Rectal smooth muscle tissue (tissue), 1 donor: ENCODE measurements at regions not wholly inside any gene's neighbourhood (a gene's known extent, or its start where the extent isn't known, plus 50 kb on each side); places are given as distances from the start of the nearest gene placed in this dataset.

Source experiments
- H3K27ac ChIP-seq: one replicate; pipeline ENCODE4 v1.7.0; 2013; ENCODE audit warnings: low read depth, low read length, inconsistent platforms
- H3K27me3 ChIP-seq: one replicate; pipeline ENCODE4 v1.7.0; 2013; ENCODE audit warnings: low read length; ENCODE audit not compliant: control insufficient read depth, insufficient read depth
- H3K36me3 ChIP-seq: one replicate; pipeline ENCODE4 v1.7.0; 2013; ENCODE audit warnings: low read length; ENCODE audit not compliant: control insufficient read depth, insufficient read depth
- H3K4me1 ChIP-seq: one replicate; pipeline ENCODE4 v1.7.0; 2013; ENCODE audit warnings: low read length; ENCODE audit not compliant: control insufficient read depth, insufficient read depth
- H3K4me3 ChIP-seq: one replicate; pipeline ENCODE4 v1.7.0; 2013; ENCODE audit warnings: low read length
- H3K9ac ChIP-seq: one replicate; pipeline ENCODE4 v1.7.0; 2013; ENCODE audit warnings: low read length

DNA sequence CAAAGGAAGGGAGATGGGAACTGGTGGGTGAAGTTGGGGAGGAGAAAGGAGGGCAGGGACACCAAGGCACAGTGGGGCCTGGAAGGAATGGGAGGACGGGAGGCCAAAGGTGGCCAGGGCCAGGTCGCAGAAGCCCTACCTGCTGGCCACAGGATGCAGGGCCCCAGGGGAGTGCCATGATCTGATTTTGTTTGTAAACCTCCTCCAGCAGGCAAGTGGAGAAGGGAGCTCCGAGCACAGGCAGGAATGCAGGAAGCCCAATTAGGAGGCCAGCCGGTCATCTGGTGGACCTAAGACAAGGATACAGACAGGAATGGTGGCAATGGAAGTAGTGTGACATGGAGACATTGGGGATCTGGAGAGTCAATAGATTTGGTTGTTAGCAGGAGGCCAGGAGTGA, 107.0 kb upstream of the ZMIZ1 start:
- Histone ChIP-seq H3K27ac (no peak overlapping the region), H3K36me3 (no peaks in the 10 kb centered on the region)

DNA sequence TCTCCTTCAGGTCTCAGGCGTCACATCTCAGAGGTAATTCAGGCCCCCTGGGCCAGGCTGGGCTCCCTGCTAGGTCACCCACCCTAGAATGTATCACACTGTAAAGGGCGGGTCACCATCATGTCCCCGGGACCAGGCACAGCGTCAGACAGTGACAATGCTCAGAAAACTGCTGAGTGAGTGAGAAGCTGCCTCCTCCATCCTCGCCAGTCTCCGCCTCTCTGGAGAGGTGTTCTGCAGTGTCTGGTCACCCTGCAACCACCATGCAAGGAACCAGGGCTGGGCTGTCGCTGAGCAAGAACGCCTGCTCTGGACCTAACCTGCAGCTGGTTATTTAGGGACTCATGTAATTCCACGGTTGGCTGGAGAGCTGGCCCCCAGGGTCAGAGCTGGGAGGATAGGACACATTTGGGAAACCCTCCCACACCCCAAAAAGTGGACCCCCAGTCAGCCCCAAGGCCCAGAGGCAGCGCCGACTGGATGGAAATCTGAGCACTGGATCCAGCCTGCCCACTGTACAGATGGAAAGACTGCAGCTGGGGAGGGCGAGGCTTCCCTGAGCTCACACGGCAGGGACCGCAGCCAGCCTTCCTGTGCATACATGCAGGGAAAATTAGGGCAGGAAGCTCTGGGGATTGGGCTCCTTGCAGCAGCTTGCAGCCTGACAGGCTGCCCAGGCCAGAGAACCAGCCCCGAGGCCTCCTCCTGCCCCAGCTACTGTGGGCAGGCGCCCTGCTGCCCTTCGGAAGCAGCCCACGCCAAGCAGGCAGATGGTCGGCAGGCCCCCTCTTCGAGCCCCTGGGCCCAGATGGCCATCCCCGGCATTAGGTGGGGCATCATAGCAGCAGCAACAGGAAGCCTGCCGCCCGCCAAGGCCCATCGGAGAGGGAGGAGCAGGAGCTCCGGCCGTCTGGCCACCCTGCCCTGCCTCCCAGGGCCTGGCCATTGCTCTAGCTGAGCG, 105.4 kb upstream of the ZMIZ1 start:
- Histone ChIP-seq H3K27me3 (no peaks in the 10 kb centered on the region), H3K4me1 (peaks cover 20% of the 10 kb centered on the region), H3K9ac (no peak overlapping the region), H3K27ac (no peak overlapping the region), H3K36me3 (no peaks in the 10 kb centered on the region), H3K4me3 (no peak overlapping the region)

More for the DNA sequence above, 107.0 kb upstream of the ZMIZ1 start:
- peaks cover 20% of the 10 kb centered on the region for H3K4me1 ChIP-seq
- H3K9ac ChIP-seq = no peak overlapping the region
- H3K4me3 ChIP-seq = no peak overlapping the region
- H3K27me3 ChIP-seq = no peaks in the 10 kb centered on the region

DNA sequence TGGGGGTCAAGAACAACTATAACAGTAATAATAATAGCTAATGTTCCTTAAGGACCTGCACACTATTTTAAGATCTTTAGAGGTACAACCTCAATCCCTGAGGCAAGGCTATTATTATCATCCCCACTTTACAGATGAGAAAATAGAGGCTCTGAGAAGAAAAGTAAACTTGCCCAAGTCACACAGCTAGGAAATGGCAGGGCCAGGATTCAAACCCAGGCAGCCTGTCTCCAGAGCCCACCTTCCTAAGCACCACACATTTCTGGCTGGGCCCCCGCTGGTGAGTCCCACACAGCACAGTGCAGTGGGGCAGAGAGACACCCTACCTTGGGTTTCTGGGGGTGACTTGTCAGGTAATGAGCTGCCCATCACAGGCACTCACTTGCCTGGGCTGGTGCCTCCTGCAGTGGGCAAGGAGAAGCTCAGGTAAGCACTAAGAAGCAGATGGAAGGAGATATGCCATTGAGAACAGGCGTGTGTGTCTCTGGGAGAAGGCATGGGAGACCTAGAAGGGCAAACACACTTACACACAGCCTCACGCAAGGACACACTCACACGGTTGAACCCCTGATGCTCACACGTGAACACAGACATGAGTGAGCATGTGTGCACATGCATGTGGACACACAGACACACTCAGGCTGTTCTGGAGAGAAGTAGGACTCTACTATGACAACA, 104.4 kb upstream of the ZMIZ1 start:
- H3K4me3 ChIP-seq = no peak overlapping the region
- no peak overlapping the region for H3K27ac ChIP-seq
- H3K4me1 ChIP-seq = peaks cover 20% of the 10 kb centered on the region
- no peaks in the 10 kb centered on the region for H3K36me3 ChIP-seq
- H3K9ac ChIP-seq = no peak overlapping the region
- no peaks in the 10 kb centered on the region for H3K27me3 ChIP-seq

DNA sequence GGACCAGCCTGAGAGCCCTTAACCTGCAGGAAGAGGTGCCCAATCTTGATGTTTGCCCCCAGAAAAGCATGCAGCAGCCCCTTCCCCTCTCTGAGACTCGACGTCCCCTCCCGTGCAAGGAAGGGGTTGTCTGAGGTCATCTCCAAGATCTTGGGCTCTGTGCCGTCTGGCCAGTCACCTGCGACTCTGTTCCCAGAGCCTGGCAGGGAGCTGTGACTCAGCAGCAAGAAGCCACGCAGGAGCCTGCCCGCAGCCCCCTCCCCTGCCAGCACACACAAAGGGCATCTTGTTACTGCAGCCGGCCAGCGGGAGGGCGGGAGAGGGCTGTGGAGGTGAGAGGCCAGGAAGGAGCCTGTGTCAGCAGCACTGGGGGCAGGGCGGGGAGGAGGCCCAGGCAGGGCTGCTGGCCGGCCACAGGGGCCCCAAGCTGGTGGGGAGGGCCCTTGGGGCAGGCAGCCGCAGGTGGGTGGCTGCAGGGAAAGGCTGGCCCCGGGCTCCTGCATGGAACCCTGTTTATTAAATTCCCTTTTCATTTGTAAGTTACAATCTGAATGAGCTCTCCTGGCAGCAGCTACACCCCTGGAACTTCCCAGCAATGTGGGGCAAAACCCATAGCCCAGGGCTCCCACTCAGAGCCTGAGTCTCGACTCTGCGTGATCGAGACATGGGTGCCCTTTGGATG, 103.7 kb upstream of the ZMIZ1 start:
- peaks cover 20% of the 10 kb centered on the region for H3K4me1 ChIP-seq

DNA sequence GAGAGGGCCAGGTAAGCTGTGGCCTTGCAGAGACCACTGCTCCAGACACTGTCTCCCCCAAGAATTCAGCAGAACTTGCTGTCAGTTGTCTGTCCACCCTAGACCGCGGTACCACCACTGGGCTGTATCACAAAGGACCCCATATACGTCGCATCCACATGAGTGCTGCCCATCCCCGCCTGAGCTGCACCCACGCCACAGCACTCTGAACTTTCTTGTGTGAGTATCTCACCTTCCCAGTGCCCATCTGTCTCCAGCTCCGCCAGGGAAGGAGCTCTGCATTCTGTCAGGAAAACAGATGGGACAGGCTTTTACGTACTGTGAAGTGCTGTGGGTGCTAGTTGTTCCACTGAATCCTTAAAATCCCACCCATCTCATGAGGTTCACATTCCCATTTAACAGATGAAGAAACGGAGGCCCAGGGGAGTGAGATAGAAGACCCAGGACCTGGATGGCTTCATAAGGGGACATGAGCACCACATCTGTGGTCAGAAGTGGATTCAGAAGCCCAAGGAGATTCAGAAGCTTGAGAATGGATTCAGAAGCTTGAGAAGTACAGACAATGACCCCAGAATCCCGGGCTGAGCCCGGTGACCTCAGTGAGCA, 102.5 kb upstream of the ZMIZ1 start:
- no peaks in the 10 kb centered on the region for H3K36me3 ChIP-seq
- peaks cover 13% of the 10 kb centered on the region for H3K4me1 ChIP-seq
- H3K27me3 ChIP-seq = no peaks in the 10 kb centered on the region
- no peak overlapping the region for H3K9ac ChIP-seq
- H3K4me3 ChIP-seq = no peak overlapping the region
- H3K27ac ChIP-seq = no peak overlapping the region

More for the DNA sequence above, 103.7 kb upstream of the ZMIZ1 start:
- H3K9ac ChIP-seq = no peak overlapping the region
- no peak overlapping the region for H3K27ac ChIP-seq
- no peaks in the 10 kb centered on the region for H3K27me3 ChIP-seq
- H3K36me3 ChIP-seq = no peaks in the 10 kb centered on the region
- H3K4me3 ChIP-seq = no peak overlapping the region

DNA sequence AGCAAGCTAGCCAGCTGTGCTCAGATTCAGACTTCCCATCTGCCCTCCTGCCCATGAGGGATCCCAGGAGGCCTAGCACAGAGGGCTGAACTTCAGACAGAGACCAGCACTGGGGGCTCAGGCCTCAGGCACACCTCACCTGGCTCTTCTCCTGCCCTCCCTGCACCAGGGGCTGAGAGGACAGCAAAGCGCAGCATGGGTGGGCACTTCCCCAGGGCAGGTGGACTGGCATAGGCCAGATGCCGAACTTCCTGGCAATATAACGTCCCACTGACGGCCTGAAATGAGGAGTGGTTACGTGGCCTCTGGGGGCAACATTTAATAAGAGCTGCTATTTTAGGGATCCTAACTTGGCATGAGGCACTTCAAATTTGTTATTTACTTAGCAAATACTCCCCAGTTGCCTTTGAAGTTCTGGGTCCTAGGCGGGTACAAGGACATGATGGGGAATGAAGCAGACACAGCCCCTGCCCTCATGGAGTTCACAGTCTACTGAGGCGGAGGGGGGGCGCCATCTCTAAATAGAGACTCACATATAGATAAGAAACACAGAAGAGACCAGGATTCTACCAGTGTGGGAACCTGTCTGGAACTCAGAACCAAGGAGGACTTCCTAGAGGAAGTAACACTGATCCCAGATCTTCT, 101.8 kb upstream of the ZMIZ1 start:
- Histone ChIP-seq H3K27me3 (no peaks in the 10 kb centered on the region), H3K9ac (no peak overlapping the region), H3K4me3 (no peak overlapping the region), H3K36me3 (no peaks in the 10 kb centered on the region), H3K27ac (no peak overlapping the region), H3K4me1 (peaks cover 14% of the 10 kb centered on the region)

DNA sequence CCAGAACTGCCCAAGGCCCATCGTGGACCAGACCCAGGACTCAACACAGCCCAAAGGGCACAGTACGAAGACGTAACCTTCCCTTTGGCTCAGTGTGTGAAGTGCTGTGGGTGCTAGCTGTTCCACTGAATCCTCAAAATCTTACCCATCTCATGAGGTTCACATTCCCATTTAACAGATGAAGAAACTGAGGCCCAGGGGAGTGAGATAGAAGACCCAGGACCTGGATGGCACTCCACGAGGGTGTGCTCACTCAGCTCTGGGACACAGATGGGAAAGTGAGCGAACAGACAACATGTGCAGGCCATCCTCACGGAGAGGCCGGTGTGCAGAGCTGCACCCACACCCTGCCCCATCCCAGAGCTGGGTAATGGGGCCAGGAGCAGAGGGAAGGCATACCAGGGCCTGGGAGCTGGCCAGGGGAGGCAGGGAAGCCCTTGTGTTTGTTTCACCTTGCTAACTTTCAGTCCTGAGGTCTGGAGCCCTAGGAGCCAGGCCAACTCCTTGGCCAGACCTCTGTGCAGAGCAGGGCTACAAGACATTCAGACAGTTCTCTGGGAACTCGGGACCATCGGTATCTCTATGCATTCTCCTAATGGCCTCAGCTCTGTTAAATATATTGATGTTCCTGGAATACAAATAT, 100.3 kb upstream of the ZMIZ1 start:
- no peaks in the 10 kb centered on the region for H3K36me3 ChIP-seq
- peaks cover 25% of the 10 kb centered on the region for H3K4me1 ChIP-seq
- H3K27ac ChIP-seq = no peak overlapping the region
- H3K27me3 ChIP-seq = no peaks in the 10 kb centered on the region
- no peak overlapping the region for H3K9ac ChIP-seq
- no peak overlapping the region for H3K4me3 ChIP-seq

DNA sequence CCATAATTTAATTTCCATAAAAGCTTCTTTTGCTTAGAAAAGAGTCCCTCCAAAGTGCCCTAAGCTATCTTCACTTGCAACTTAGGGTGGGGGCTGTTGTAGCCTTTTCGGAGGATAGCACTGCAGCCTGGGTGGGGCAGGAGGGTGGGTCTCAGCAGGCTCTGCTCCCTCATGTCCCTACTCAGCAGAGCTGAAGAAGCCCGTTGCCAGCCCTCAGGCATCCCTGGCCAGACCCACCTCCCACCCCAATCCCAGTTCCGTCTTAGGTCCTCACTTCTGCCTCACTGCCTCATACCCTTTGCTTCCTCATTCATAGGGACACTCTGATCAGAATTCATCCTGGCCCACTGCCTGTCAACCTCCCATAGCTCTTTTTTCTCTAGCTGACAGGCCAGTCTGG, 99.8 kb upstream of the ZMIZ1 start:
- Histone ChIP-seq H3K36me3 (no peaks in the 10 kb centered on the region), H3K27ac (no peak overlapping the region), H3K4me1 (peaks cover 25% of the 10 kb centered on the region), H3K4me3 (no peak overlapping the region), H3K27me3 (no peaks in the 10 kb centered on the region), H3K9ac (no peak overlapping the region)

DNA sequence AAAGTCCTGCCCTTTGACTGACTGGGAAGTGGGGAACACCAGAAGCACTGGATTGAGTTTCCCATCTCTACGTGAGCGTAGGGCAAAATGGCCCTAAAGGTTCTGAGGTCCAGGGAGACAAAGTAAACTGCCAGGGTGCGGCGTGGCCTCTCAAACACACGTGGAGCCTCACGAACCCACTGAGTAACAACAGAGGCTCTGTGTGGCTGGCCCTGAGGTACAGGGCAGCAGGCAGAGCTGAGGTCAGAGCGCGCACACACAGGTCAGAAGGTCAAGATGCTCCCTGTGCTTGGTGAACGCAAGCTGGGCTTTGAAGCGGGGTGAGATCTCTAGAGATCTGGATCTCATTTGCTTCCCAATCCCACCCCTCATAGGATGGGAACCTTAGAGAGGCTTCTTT, 99.0 kb upstream of the ZMIZ1 start:
- Histone ChIP-seq H3K36me3 (no peaks in the 10 kb centered on the region), H3K27ac (no peak overlapping the region), H3K27me3 (no peaks in the 10 kb centered on the region), H3K9ac (no peak overlapping the region), H3K4me3 (no peak overlapping the region), H3K4me1 (peaks cover 29% of the 10 kb centered on the region)

DNA sequence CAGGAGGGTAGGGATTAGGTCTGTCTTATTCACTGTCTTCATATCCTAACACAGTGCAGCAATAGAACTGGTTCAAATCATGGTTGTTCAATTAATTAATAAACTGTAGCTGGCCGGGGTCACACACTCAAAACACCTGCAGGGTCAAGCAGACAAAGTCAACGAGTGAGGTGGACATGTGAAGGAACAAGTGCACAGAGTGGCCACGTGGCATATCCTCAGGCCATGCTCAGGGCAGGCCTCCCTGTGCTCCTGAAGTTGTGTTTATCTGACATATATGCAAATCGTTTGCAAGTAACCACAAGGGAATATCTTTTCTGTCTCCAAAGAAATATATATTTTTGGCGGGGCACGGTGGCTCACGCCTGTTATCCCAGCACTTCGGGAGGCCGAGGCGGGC, 98.5 kb upstream of the ZMIZ1 start:
- Histone ChIP-seq H3K27ac (no peak overlapping the region), H3K4me3 (no peak overlapping the region), H3K9ac (no peak overlapping the region), H3K4me1 (peaks cover 25% of the 10 kb centered on the region), H3K36me3 (no peaks in the 10 kb centered on the region), H3K27me3 (no peaks in the 10 kb centered on the region)

DNA sequence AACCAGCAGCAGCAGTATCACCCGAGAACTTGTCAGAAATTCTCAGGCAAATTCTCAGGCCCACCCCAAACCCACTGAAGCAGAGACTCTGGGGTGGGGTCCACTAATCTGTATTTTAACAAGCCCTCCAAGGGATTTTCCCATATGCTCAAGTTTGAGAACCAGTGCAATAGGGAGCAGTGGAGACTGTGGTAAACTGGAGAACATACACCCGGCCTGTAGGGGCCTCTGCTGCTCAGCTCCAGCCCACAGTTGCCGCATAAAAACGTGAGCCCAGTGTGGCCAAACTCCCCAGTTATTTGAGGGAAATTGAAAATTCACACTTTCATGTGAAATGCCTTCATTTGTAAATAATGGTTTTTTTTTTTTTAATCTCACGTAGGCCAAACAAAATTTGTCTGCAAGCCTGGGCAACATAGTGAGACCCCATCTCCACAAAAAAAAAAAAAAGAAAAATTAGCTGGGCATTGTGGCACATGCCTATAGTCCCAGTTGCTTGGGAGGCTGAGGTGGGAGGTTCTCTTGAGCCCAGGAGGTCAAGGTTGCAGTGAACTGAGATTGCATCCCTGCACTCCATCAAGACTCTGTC, 97.6 kb upstream of the ZMIZ1 start:
- no peak overlapping the region for H3K4me3 ChIP-seq
- H3K9ac ChIP-seq = no peak overlapping the region
- H3K4me1 ChIP-seq = peaks cover 18% of the 10 kb centered on the region
- H3K27ac ChIP-seq = no peak overlapping the region
- H3K27me3 ChIP-seq = no peaks in the 10 kb centered on the region
- no peaks in the 10 kb centered on the region for H3K36me3 ChIP-seq
